GM12892 (cell line): ENCODE measurements at regions not wholly inside any gene's neighbourhood (a gene's known extent, or its start where the extent isn't known, plus 50 kb on each side); places are given as distances from the start of the nearest gene placed in this dataset.

ENCODE experiments used
- POLR2A ChIP-seq: IDR thresholded peaks from 2 replicates; pipeline ENCODE4 v1.6.1; 2011; ENCODE audit warnings: low read depth, low read length, control low read depth
- POLR2AphosphoS5 ChIP-seq: IDR thresholded peaks from 2 replicates; pipeline ENCODE4 v1.6.1; 2011; ENCODE audit warnings: low read depth, low read length, control low read depth

- TF ChIP-seq POLR2AphosphoS5 (no peak), POLR2A (no peak)
These were observed 119.6 kb upstream of the ERRFI1 start for GRCh38 chr1:8145545-8146202.
